NCI-H2029 (cell line): ENCODE measurements at regions not wholly inside any gene's neighbourhood (a gene's known extent, or its start where the extent isn't known, plus 50 kb on each side); places are given as distances from the start of the nearest gene placed in this dataset.

ENCODE experiments used
- DNase-seq: peaks from one replicate; lab custom pipeline; 2025; lab: John Stamatoyannopoulos, UW

GRCh38 chr2:196318517-196319377 is 147.4 kb upstream of the STK17B start:
- no peak for DNase-seq

DNA sequence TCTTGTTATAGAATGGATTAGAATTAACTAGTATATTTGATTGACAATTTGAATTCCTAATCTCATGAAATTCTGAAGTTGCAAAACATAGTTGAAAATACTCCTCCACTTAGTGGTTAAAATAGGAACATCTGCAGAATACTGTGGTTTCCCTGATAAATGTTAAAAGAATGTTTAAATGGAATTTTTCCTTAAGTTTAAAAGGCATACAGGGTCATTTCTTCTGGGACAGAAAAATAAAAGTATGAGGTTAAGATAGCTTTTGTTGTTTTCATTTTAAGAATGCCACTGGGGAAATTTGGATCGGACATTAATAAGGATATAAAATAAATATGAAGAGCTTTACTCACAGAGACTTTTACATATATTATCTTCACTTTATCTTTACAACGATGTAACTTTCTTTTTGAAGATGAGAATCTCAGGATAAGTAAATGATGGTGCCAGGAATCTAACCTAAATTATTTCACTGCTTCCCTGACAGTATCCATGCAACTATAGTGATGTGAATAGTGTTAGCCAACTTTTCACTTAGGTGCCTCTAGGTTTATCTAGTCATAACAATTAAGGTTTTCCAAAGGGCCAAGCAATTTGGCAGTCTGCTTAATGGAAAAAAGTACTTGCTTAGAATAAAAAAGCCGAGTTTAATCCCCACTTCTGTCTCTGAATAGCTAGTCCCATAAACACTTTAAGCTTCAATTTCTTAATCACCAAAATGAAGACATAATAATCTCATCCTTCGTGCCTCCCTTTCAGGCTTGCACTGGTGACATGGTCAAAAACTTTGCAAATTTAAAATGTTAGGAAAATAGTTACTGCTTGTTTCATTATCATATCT is 151.8 kb upstream of the STK17B start:
- no peak for DNase-seq

GRCh38 chr2:196324211-196324610 is 152.8 kb upstream of the STK17B start:
- no peak for DNase-seq

DNA sequence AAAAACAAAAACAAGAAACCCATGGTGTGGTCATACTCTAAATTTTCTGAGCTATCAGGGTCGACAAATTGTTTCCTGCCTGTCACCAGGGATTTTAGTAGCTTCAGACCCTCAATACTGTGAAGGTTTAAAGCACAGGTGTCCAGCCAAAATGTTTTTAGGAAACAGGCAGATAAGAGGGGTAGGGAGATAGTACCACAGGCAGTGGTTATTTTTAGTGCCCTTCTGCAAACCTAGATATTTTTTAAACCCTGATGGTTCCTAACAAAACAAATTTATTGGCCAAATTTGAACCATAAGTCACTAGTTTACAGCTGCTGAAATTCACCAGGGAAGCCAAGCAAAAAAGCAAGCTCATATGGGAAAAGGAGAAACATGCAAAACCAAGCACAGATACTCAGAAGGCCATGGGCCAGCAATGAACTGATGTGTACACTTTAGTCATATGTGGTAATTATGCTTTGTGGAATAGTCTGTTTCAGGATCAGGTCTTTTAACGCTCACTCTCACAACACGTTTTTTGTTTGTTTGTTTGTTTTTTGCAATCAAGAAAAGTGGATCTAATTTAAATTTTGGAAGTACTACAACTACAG is 156.8 kb upstream of the STK17B start:
- no peak for DNase-seq

DNA sequence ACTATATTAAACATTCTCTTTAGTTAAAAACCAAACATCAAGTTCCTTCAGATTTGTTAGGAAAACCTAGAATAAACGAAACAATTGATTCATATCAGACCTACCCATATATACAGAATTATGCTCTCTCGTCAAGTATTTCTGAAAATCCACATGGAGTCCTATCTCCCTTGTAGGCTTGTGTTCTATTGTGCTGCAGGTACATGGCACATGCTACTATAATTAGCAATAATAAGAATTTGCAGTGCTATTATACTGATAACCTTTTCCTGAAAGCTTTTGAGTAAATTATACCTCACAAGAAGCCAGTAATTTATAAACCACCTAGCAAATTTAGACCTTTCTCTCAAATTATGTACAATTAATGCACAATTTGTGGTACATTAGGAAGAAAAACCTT is 158.6 kb upstream of the STK17B start:
- no peak for DNase-seq

DNA sequence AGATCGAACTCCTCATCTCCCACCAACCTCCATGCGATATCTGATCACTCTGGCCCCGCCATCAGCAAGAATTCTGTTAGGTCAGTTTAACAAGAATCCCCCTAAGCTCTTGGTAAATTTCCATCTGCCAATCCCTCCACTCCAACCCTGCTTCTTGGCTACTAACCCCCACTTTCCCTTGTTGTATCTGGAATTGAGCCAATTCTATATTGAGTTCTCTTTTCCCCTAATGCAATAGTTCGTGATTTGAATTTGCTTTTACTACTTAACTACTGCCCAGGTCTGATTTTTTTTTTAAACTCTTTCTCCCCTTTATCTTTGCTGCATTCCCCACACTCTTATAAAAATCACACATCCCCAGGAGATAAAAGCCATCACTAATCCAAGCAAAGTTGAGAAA is 159.3 kb upstream of the STK17B start:
- no peak for DNase-seq

DNA sequence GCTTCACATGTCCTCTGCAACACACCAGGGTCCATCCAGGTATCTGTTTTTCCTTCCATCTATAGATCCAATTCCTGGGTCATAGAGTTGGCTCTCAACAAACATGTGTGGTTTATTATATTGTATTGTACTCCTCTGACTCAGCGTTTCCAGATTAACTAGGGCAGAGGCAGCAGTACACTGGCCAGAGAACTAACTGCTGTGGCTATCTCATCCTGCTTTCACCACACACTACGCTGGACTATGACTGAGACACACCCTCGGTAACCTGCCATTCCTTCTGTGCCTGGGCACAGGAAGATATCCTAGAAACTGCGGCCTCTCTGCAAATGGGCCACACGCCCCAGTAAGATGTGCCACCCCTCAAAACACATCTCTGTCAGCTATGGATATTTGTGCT is 159.8 kb upstream of the STK17B start:
- no peak for DNase-seq

- DNase-seq = no peak
These were observed 160.5 kb upstream of the STK17B start for GRCh38 chr2:196331851-196332250.

DNA sequence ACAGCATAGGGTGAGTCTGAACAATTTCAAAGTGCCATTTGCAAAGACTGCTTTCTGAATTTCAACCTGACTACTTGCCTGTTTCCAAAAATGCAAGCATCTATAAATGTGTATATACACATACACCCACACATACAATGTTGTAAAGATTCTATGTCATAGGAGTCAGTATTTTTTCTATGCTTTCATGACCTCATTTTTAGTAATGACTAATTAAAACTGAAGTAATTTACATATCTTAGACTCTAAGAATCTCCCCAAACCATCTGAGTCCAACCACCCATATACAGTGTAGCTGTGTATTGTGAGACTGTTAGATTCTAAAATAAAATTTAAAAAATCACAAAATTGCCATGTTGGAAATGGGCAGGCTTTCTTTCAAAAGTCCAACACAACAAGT is 162.0 kb upstream of the STK17B start:
- DNase-seq = no peak

- no peak for DNase-seq
These were observed 163.3 kb upstream of the STK17B start for GRCh38 chr2:196334710-196335109.

- no peak for DNase-seq
These were observed 163.8 kb upstream of the STK17B start for GRCh38 chr2:196335221-196335634.

GRCh38 chr2:196336207-196336606 is 164.8 kb upstream of the STK17B start:
- DNase-seq = no peak

- DNase-seq = no peak
These were observed 165.3 kb upstream of the STK17B start for GRCh38 chr2:196336715-196337114.

- DNase-seq = no peak
These were observed 166.0 kb upstream of the STK17B start for GRCh38 chr2:196337208-196337953.

DNA sequence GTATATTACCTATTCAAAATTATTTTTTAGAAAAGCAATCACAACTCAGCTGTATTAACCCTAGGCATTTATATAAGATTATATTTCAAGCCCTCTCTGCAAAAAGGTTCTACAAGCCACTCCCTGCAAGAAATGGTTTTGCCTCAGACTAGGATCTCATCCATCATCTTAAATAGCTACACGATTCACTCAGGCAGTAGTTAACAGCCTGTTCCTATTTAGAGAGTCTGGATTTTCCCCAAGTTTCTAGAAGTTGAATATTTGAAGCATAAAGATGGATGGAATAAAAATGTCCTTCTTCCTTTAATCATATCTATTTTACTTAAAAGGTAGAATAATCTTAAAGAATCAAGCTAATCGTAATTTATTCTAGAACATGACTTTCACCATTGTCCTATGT is 167.1 kb upstream of the STK17B start:
- DNase-seq = no peak

- no peak for DNase-seq
These were observed 170.0 kb upstream of the STK17B start for GRCh38 chr2:196341277-196341841.

DNA sequence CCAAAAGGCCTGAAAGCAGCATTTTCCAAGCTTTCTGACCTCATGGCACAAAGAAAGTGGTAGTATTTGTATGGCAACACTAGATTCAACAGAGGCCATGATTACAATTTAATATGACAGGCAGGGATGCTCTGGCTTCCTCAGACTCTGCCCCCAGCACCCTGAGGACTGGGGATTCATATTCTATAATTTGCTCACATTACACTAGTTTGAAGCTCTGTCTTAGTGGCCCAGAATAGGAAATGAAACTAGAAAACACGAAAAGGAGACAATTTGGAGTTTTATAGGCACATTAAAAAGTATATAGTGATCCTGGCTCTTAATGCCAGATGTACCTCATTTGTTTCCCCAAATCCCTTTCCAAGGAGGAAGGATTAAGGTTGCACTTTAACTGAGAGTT is 173.0 kb upstream of the STK17B start:
- DNase-seq = no peak

DNA sequence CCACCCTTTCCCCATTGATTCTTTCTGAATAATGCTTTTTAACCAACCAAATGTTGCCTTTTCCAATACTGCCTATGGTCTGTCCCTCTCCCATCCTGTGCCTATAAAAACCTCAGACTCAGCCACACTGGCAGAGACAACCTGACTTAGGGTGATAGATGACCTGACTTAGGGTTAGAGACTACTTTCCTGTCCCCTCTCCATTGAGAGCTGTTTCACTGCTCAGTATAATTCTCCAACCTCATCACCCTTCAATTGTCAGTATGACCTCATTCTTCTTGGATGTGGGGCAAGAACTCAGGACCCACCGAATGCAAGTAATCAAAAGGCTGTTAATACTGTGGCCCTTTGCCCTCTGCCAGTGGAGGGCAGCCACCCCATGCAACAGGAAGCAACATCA is 182.3 kb upstream of the STK17B start:
- no peak for DNase-seq

GRCh38 chr2:196354186-196354585 is 182.8 kb upstream of the STK17B start:
- DNase-seq = no peak

GRCh38 chr2:196356332-196356731 is 185.0 kb upstream of the STK17B start:
- DNase-seq = no peak

DNA sequence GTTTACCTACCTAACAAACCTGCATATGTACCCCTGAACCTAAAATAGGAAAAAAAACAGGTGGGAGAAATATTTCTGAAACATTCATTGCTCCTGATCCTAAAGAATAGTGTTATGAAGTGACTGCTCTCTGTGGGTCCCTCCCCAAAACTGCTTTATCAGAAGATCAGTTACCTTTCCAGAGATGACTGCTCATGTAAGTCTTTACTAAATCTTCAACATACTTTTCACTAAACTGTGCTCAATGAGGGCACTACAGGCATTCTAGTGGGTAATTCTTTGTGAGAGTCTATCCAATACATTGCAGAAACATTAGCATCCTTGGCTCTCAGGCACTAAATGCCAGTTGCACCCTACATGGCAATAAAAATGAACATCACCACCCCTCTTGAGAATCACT is 189.3 kb upstream of the STK17B start:
- DNase-seq = no peak
